Fibroblast of villous mesenchyme (primary cell): ENCODE measurements at regions not wholly inside any gene's neighbourhood (a gene's known extent, or its start where the extent isn't known, plus 50 kb on each side); places are given as distances from the start of the nearest gene placed in this dataset.

Experiments used
- DNase-seq: peaks from one replicate; pipeline ENCODE4 v3.0.0-alpha.2; 2010; ENCODE audit warnings: low read depth
- H3K4me3 ChIP-seq: 2 replicates; pipeline ENCODE4 v1.5.1; 2011; ENCODE audit warnings: low read depth, mild to moderate bottlenecking, low read length
- CTCF ChIP-seq: IDR thresholded peaks from 2 replicates; pipeline ENCODE4 v1.5.1; 2012; ENCODE audit warnings: low read depth, mild to moderate bottlenecking, low read length; ENCODE audit not compliant: insufficient read depth

GRCh38 chr9:16103620-16104397 is 551.0 kb downstream of the CCDC171 start:
- H3K4me3 ChIP-seq, result no peak overlapping the region
- DNase-seq, result peak; percentile 44
- TF ChIP-seq CTCF, result no peak

- no peak for TF ChIP-seq CTCF
- no peak overlapping the region for H3K4me3 ChIP-seq
- no peak for DNase-seq
These were observed 552.6 kb downstream of the CCDC171 start for GRCh38 chr9:16105168-16106020.

DNA sequence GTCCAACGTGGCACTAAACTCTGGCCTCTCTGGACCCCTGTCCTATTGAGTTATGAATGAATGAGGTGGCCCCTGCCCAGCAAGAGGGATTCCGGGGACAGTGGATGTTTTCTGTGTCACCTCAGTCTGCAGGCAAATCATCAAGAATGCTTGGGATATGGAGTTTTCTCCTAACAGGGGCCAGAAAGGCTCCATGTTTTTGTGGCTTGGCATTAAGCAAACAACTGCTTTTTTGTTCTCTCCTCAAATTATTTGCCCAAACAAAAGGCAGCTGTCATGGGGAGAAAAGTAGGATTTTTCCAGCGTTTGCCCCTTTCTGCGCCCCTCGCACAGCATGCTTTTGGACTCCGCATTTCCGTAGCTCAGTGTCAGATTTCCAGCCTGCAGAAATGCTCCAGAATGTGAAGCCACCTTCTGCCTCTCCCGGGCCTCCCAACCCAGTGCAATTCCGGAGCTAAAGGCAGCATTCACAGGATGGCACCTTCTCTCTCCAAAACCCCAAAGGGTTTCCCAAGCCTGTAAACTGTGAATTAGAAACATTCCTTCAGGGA is 553.3 kb downstream of the CCDC171 start:
- H3K4me3 ChIP-seq, result no peak overlapping the region
- no peak for DNase-seq
- TF ChIP-seq CTCF, result no peak

DNA sequence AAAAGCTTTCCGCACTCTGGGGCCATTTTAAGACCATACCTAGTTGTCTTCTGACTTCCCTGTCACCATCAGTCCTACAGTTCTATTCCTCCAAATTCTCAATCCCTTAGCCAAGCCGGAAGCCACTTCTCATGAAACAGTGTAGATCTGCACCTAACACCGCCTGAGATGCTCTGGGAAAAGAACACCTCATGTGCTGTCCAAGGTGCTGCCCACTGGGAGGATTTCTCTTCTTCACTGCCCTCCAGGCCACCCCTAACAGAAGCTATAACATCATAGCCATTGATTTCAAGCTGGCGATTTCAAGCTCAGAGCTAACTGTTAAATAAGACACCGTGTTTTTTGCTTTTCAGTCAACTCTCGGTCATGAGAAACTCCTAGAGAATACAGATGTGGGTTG is 559.3 kb downstream of the CCDC171 start:
- no peak for DNase-seq
- H3K4me3 ChIP-seq, result no peak overlapping the region
- TF ChIP-seq CTCF, result no peak

- H3K4me3 ChIP-seq, result no peak overlapping the region
- no peak for TF ChIP-seq CTCF
- DNase-seq, result no peak
These were observed 563.2 kb downstream of the CCDC171 start for GRCh38 chr9:16115994-16116393.

DNA sequence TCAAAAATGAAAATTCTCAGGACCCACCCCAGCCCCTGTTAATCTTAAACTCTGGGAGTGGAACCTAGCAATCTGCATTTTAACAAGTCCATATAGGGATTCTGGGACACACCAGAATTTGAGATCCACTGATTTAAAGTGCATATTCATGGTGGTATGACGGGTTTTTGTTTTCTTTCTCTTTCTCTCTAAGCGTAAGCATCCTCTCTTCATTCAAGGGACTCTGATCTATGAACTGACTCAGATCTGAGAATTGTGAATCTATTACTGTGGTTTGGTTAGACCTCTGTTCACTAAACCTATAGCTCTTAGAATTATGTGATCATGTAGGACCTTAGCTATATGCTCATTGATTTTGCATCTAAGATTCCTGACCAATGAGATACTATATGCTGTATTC is 565.2 kb downstream of the CCDC171 start:
- TF ChIP-seq CTCF, result no peak
- H3K4me3 ChIP-seq, result no peak overlapping the region
- DNase-seq, result no peak
